Parathyroid adenoma (tissue), 2 donors: ENCODE measurements at regions not wholly inside any gene's neighbourhood (a gene's known extent, or its start where the extent isn't known, plus 50 kb on each side); places are given as distances from the start of the nearest gene placed in this dataset.

Experiments
- H2AFZ ChIP-seq: fragments of 300-600 bp; sonication (generic); one replicate; pipeline ENCODE4 v1.7.0; 2017; ENCODE audit warnings: antibody characterized with exemption, mild to moderate bottlenecking
- H3K27ac ChIP-seq: fragments of 300-600 bp; sonication (generic); one replicate; pipeline ENCODE4 v1.7.0; 2017
- H3K27me3 ChIP-seq: fragments of 300-600 bp; sonication (generic); one replicate; pipeline ENCODE4 v1.7.0; 2017; ENCODE audit warnings: low read length; ENCODE audit not compliant: control insufficient read depth, insufficient read depth
- H3K36me3 ChIP-seq: fragments of 300-600 bp; sonication (generic); one replicate; pipeline ENCODE4 v1.7.0; 2017; ENCODE audit warnings: low read length; ENCODE audit not compliant: control insufficient read depth, insufficient read depth
- H3K4me1 ChIP-seq: fragments of 300-600 bp; sonication (generic); one replicate; pipeline ENCODE4 v1.7.0; 2017; ENCODE audit warnings: control low read depth
- H3K4me2 ChIP-seq: fragments of 300-600 bp; sonication (generic); one replicate; pipeline ENCODE4 v1.7.0; 2017; ENCODE audit warnings: low read length
- H3K4me3 ChIP-seq: fragments of 300-600 bp; sonication (generic); one replicate; pipeline ENCODE4 v1.7.0; 2017; ENCODE audit warnings: low read depth, low read length
- H3K79me2 ChIP-seq: fragments of 300-600 bp; sonication (generic); one replicate; pipeline ENCODE4 v1.7.0; 2017; ENCODE audit warnings: control low read depth
- H3K9ac ChIP-seq: fragments of 300-600 bp; sonication (generic); one replicate; pipeline ENCODE4 v1.7.0; 2017; ENCODE audit warnings: mild to moderate bottlenecking
- H3K9me3 ChIP-seq: fragments of 300-600 bp; sonication (generic); one replicate; pipeline ENCODE4 v1.7.0; 2017; ENCODE audit warnings: low read length; ENCODE audit not compliant: control insufficient read depth
- TF ChIP-seq, protein P1 (sequence below): fragments of 300-600 bp; sonication (generic); IDR thresholded peaks from one replicate; pipeline ENCODE4 v1.7.0; 2017; ENCODE audit warnings: antibody characterized with exemption, mild to moderate bottlenecking
- donor health status: primary hyperparathyroidism.

- no peaks in the 10 kb centered on the region for H3K79me2 ChIP-seq
- H3K4me2 ChIP-seq = no peak overlapping the region
- H3K36me3 ChIP-seq = no peaks in the 10 kb centered on the region
- no peaks in the 10 kb centered on the region for H3K27me3 ChIP-seq
- H3K9ac ChIP-seq = no peak overlapping the region
- TF ChIP-seq, protein P1, sequence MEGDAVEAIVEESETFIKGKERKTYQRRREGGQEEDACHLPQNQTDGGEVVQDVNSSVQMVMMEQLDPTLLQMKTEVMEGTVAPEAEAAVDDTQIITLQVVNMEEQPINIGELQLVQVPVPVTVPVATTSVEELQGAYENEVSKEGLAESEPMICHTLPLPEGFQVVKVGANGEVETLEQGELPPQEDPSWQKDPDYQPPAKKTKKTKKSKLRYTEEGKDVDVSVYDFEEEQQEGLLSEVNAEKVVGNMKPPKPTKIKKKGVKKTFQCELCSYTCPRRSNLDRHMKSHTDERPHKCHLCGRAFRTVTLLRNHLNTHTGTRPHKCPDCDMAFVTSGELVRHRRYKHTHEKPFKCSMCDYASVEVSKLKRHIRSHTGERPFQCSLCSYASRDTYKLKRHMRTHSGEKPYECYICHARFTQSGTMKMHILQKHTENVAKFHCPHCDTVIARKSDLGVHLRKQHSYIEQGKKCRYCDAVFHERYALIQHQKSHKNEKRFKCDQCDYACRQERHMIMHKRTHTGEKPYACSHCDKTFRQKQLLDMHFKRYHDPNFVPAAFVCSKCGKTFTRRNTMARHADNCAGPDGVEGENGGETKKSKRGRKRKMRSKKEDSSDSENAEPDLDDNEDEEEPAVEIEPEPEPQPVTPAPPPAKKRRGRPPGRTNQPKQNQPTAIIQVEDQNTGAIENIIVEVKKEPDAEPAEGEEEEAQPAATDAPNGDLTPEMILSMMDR = no peak
- no peak overlapping the region for H3K4me3 ChIP-seq
- H3K4me1 ChIP-seq = no peaks in the 10 kb centered on the region
- H3K27ac ChIP-seq = no peak overlapping the region
- H3K9me3 ChIP-seq = no peaks in the 10 kb centered on the region
- H2AFZ ChIP-seq = no peak overlapping the region
Observed at GRCh38 chr3:102053375-102053989, 204.2 kb downstream of the NFKBIZ start.

GRCh38 chr3:102054543-102055080 is 205.3 kb downstream of the NFKBIZ start:
- Histone ChIP-seq H3K27me3 (no peaks in the 10 kb centered on the region), H3K9me3 (no peaks in the 10 kb centered on the region), H3K4me3 (no peak overlapping the region), H3K4me1 (no peaks in the 10 kb centered on the region), H3K4me2 (no peak overlapping the region), H3K79me2 (no peaks in the 10 kb centered on the region), H3K27ac (no peak overlapping the region), H3K9ac (no peak overlapping the region), H2AFZ (no peak overlapping the region), H3K36me3 (no peaks in the 10 kb centered on the region)
- TF ChIP-seq, protein P1 = no peak

- no peak overlapping the region for H3K9ac ChIP-seq
- H3K27me3 ChIP-seq = no peaks in the 10 kb centered on the region
- H3K36me3 ChIP-seq = no peaks in the 10 kb centered on the region
- H3K79me2 ChIP-seq = no peaks in the 10 kb centered on the region
- H3K9me3 ChIP-seq = no peaks in the 10 kb centered on the region
- no peak overlapping the region for H3K27ac ChIP-seq
- no peaks in the 10 kb centered on the region for H3K4me1 ChIP-seq
- H2AFZ ChIP-seq = no peak overlapping the region
- TF ChIP-seq, protein P1 = no peak
- no peak overlapping the region for H3K4me3 ChIP-seq
- H3K4me2 ChIP-seq = no peak overlapping the region
Observed at GRCh38 chr3:102057781-102058421, 208.6 kb downstream of the NFKBIZ start.

- H3K4me2 ChIP-seq = no peak overlapping the region
- no peak overlapping the region for H3K4me3 ChIP-seq
- no peaks in the 10 kb centered on the region for H3K79me2 ChIP-seq
- H3K27ac ChIP-seq = no peak overlapping the region
- TF ChIP-seq, protein P1 = no peak
- H3K4me1 ChIP-seq = no peaks in the 10 kb centered on the region
- H3K36me3 ChIP-seq = no peaks in the 10 kb centered on the region
- no peaks in the 10 kb centered on the region for H3K27me3 ChIP-seq
- no peaks in the 10 kb centered on the region for H3K9me3 ChIP-seq
- H3K9ac ChIP-seq = no peak overlapping the region
- H2AFZ ChIP-seq = no peak overlapping the region
Observed at GRCh38 chr3:102059145-102059943, 210.0 kb downstream of the NFKBIZ start.
